Heart left ventricle (tissue), 13 donors: ENCODE measurements at regions not wholly inside any gene's neighbourhood (a gene's known extent, or its start where the extent isn't known, plus 50 kb on each side); places are given as distances from the start of the nearest gene placed in this dataset.

Experiments used
- POLR2A ChIP-seq, 2 donors: fragments of 450-650 bp; IDR thresholded peaks; one replicate each; pipeline ENCODE4 v1.6.1; 2017; ENCODE audit warnings: antibody characterized with exemption in 2 of 2, mild to moderate bottlenecking in 2 of 2, moderate library complexity in 2 of 2
- TF ChIP-seq, protein P1 (sequence below), 12 donors: fragments of 200-600 bp; sonication (generic) in 4 of 12; IDR thresholded peaks; one replicate each; pipeline versions ENCODE4 v1.5.0 to v1.8.0; 2018 to 2022; ENCODE audit warnings: antibody characterized with exemption in 12 of 12, mild to moderate bottlenecking in 5 of 12
- donor health status: ischemic (EF 13 %, LVEDD 7.1; RV severe dilation, severe dysfunction).
- donor health status: DM: no; HTN: yes; CAD: no.
- donor health status: DM: no; HTN: no; CAD: no.
- donor health status: ischemic (EF 25% LVEDD 6.9; RV normal size, moderate dysfunction).
- donor health status: ischemic (EF 25% LVEDD 5.7; RV mildly dilated, moderate dysfunction).
- donor health status: ischemic (EF 35%, LVEDD 5.7; RV mildly dilated, moderate dysfunction).
- donor health status: nonischemic (EF 11% LVEDD 7.7; RV severe dilation, severe dysfunction).
- donor health status: DM: yes; HTN: yes; CAD: no.
- donor health status: PGD.
- donor health status: ischemic (EF 29% LVEDD 5.4; RV normal size, mild dysfunction).
- donor health status: nonischemic (EF 23%, LVEDD 6.1; RV moderate dilation, normal function).

DNA sequence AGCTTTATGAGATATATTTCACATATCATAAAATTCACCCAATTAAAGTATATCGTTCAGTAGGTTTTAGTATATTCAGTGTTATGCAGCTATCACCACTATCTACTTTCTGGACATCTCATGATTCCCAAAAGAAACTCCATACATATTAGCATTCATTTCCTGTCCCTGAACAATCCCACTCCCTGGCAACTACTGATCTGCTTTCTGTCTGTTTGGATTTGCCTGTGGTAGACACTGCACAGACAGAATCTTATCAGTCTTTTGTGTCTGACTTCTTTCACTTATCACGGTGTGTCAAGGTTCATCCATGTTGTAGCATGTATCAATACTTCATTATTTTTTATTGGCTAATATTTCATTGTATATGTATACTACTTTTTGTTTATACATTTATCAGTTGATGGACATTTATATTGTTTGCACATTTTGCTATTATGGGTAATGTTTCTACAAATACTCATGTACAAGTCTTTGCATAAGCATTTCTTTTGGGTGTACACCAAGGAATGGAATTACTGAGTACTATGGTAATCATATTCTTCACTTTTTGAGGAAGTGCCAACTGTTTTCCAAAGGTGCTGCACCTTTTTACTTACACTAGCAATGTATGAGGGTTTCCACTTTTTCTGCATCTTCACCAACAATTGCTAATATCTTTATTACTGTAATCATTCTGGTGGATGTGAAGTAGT, 373.9 kb downstream of the AASDHPPT start:
- TF ChIP-seq, protein P1, sequence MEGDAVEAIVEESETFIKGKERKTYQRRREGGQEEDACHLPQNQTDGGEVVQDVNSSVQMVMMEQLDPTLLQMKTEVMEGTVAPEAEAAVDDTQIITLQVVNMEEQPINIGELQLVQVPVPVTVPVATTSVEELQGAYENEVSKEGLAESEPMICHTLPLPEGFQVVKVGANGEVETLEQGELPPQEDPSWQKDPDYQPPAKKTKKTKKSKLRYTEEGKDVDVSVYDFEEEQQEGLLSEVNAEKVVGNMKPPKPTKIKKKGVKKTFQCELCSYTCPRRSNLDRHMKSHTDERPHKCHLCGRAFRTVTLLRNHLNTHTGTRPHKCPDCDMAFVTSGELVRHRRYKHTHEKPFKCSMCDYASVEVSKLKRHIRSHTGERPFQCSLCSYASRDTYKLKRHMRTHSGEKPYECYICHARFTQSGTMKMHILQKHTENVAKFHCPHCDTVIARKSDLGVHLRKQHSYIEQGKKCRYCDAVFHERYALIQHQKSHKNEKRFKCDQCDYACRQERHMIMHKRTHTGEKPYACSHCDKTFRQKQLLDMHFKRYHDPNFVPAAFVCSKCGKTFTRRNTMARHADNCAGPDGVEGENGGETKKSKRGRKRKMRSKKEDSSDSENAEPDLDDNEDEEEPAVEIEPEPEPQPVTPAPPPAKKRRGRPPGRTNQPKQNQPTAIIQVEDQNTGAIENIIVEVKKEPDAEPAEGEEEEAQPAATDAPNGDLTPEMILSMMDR (IDR thresholded peaks at IDR 0.05) = no peak
- TF ChIP-seq POLR2A (IDR thresholded peaks at IDR 0.05) = no peak
